Adrenal gland (tissue), 5 donors: ENCODE measurements at regions not wholly inside any gene's neighbourhood (a gene's known extent, or its start where the extent isn't known, plus 50 kb on each side); places are given as distances from the start of the nearest gene placed in this dataset.

Experiments used
- CTCF ChIP-seq, 6 experiments: fragments of 450-650 bp in 4 of 6; fragments of 200-600 bp in 2 of 6; sonication (generic) in 1 of 6; IDR thresholded peaks; 1 replicate in 5 of 6; 2 replicates in 1 of 6; pipeline versions ENCODE4 v1.5.1 to v1.8.0; 2016 to 2021; ENCODE audit warnings: antibody characterized with exemption in 6 of 6, mild to moderate bottlenecking in 2 of 6, moderate library complexity in 1 of 6
- POLR2A ChIP-seq, 2 donors: fragments of 450-650 bp; IDR thresholded peaks; one replicate each; pipeline ENCODE4 v1.6.1; 2017; ENCODE audit warnings: antibody characterized with exemption in 2 of 2, mild to moderate bottlenecking in 2 of 2, moderate library complexity in 1 of 2
- donor health status: DM: no; HTN: no; CAD: no.

GRCh38 chr20:60903325-60903971 is 348.6 kb upstream of the CDH4 start:
- TF ChIP-seq CTCF (IDR thresholded peaks at IDR 0.05) (no peak), POLR2A (IDR thresholded peaks at IDR 0.05) (no peak)
